ENCODE measurements at regions not wholly inside any gene's neighbourhood (a gene's known extent, or its start where the extent isn't known, plus 50 kb on each side); places are given as distances from the start of the nearest gene placed in this dataset.
"Not testable (repeated sequence)": the region's sequence is repeated elsewhere in the genome, so short reads cannot be mapped to it uniquely, and the experiment has no call there.

- not testable (repeated sequence) for TF ChIP-seq POLR2A, POLR2AphosphoS5 (IDR thresholded peaks at IDR 0.05; ENCODE audit: low read depth, low read length)
These were observed 752.2 kb downstream of the TTLL7 start for GRCh38 chr1:83246780-83247179.
